Smooth muscle cell (in vitro differentiated cells): ENCODE measurements at regions not wholly inside any gene's neighbourhood (a gene's known extent, or its start where the extent isn't known, plus 50 kb on each side); places are given as distances from the start of the nearest gene placed in this dataset.

ENCODE experiments used
- DNase-seq: peaks from one replicate; lab custom pipeline; 2025; ENCODE audit not compliant: unreplicated experiment; lab: John Stamatoyannopoulos, UW
- H2AFZ ChIP-seq: fragments of 200-600 bp; sonication (generic); 2 replicates; pipeline ENCODE4 v1.6.0; 2016; ENCODE audit warnings: antibody characterized with exemption, low read depth, mild to moderate bottlenecking
- H3F3A ChIP-seq: fragments of 200-600 bp; sonication (generic); 2 replicates; pipeline ENCODE4 v1.6.0; 2017; ENCODE audit warnings: antibody characterized with exemption, low read depth
- H3K27ac ChIP-seq: fragments of 200-600 bp; sonication (generic); 2 replicates; pipeline ENCODE4 v1.5.1; 2016; ENCODE audit warnings: low read depth, mild to moderate bottlenecking
- H3K27me3 ChIP-seq: fragments of 200-600 bp; sonication (generic); 2 replicates; pipeline ENCODE4 v1.6.1; 2016; ENCODE audit warnings: low read depth, mild to moderate bottlenecking
- H3K36me3 ChIP-seq: fragments of 200-600 bp; sonication (generic); 2 replicates; pipeline ENCODE4 v1.5.1; 2016; ENCODE audit warnings: low read depth
- H3K4me1 ChIP-seq: fragments of 200-600 bp; sonication (generic); 2 replicates; pipeline ENCODE4 v1.5.1; 2016; ENCODE audit warnings: low read depth
- H3K4me2 ChIP-seq: fragments of 200-600 bp; sonication (generic); 2 replicates; pipeline ENCODE4 v1.6.0; 2016; ENCODE audit warnings: mild to moderate bottlenecking
- H3K4me3 ChIP-seq: fragments of 200-600 bp; sonication (generic); 2 replicates; pipeline ENCODE4 v1.5.1; 2016; ENCODE audit warnings: mild to moderate bottlenecking
- H3K79me2 ChIP-seq: fragments of 200-600 bp; sonication (generic); 2 replicates; pipeline ENCODE4 v1.6.0; 2016; ENCODE audit warnings: low read depth, mild to moderate bottlenecking
- H3K9ac ChIP-seq: fragments of 200-600 bp; sonication (generic); 2 replicates; pipeline ENCODE4 v1.6.0; 2016; ENCODE audit warnings: low read depth
- H3K9me3 ChIP-seq: fragments of 200-600 bp; sonication (generic); replicated peaks from 2 replicates; pipeline ENCODE4 v1.5.1; 2016; ENCODE audit warnings: low read depth
- H4K20me1 ChIP-seq: fragments of 200-600 bp; sonication (generic); 2 replicates; pipeline ENCODE4 v1.6.0; 2016; ENCODE audit warnings: low read depth
- WGBS: methylation state at CpG from one replicate; pipeline ENCODE4 v1.1.7; 2016; ENCODE audit warnings: low lambda C conversion rate; 5-methylcytosine and 5-hydroxymethylcytosine counted together
- TF ChIP-seq, protein P1 (sequence below): fragments of 200-600 bp; sonication (generic); IDR thresholded peaks from 2 replicates; pipeline ENCODE4 v1.5.1; 2017; ENCODE audit warnings: borderline replicate concordance, mild to moderate bottlenecking, antibody characterized with exemption; ENCODE audit not compliant: insufficient read depth, poor library complexity, severe bottlenecking

DNA sequence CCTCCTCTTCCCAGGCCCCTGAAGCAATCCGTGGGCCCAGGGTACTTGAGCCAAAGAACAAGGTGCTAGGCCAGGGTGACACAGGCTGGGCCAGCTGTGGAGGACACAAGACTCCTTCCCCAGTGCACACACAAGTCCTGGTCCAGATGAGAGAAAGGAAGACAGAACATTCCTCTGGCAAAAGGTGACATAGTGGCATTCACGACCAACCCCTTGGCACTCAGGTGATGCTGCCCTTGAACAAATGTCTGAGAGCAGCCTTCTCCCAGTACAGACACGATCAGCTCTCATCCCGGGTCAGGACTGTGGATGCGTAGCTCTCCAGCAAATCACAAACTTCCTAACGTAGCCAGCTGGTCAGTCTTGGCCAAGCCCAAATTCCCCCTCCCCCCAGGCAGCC, 118.5 kb downstream of the OAT start:
- no peak overlapping the region for H3K27ac ChIP-seq
- H3K4me3 ChIP-seq: no peak overlapping the region
- H3K79me2 ChIP-seq: no peaks in the 10 kb centered on the region
- TF ChIP-seq, protein P1, sequence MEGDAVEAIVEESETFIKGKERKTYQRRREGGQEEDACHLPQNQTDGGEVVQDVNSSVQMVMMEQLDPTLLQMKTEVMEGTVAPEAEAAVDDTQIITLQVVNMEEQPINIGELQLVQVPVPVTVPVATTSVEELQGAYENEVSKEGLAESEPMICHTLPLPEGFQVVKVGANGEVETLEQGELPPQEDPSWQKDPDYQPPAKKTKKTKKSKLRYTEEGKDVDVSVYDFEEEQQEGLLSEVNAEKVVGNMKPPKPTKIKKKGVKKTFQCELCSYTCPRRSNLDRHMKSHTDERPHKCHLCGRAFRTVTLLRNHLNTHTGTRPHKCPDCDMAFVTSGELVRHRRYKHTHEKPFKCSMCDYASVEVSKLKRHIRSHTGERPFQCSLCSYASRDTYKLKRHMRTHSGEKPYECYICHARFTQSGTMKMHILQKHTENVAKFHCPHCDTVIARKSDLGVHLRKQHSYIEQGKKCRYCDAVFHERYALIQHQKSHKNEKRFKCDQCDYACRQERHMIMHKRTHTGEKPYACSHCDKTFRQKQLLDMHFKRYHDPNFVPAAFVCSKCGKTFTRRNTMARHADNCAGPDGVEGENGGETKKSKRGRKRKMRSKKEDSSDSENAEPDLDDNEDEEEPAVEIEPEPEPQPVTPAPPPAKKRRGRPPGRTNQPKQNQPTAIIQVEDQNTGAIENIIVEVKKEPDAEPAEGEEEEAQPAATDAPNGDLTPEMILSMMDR: no peak
- WGBS: 82% methylated on average over 6 of the region's 6 CpGs
- no peaks in the 10 kb centered on the region for H3K4me1 ChIP-seq
- H3K9me3 ChIP-seq: no peaks in the 10 kb centered on the region
- H2AFZ ChIP-seq: no peak overlapping the region
- no peak for DNase-seq
- H3K9ac ChIP-seq: no peak overlapping the region
- H3K36me3 ChIP-seq: no peaks in the 10 kb centered on the region
- no peaks in the 10 kb centered on the region for H3K27me3 ChIP-seq
- no peaks in the 10 kb centered on the region for H3F3A ChIP-seq
- no peaks in the 10 kb centered on the region for H4K20me1 ChIP-seq
- no peak overlapping the region for H3K4me2 ChIP-seq

DNA sequence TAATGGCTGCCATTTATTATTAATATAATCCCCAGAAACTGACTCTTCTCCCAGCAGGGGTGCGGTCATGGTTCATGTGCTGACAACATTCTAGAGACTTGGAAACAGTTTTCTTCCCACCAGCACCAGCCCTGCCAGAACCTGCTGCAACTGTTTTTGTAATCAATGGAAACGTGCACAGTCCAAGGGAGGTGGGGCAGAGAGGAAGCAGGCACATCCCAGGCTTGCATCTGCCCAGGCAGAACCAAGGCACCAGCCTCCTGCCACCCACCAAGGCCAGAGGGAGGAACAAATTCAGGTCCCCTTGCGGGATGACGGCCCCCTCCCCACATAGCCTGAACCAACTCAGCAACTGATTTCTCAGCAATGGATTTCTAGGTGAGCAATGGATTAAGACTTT, 119.0 kb downstream of the OAT start:
- H2AFZ ChIP-seq: no peak overlapping the region
- H3K9me3 ChIP-seq: no peaks in the 10 kb centered on the region
- H3K4me3 ChIP-seq: no peak overlapping the region
- no peak overlapping the region for H3K9ac ChIP-seq
- TF ChIP-seq, protein P1: no peak
- no peaks in the 10 kb centered on the region for H3K4me1 ChIP-seq
- WGBS: 93% methylated on average over 4 of the region's 4 CpGs
- no peak overlapping the region for H3K4me2 ChIP-seq
- no peaks in the 10 kb centered on the region for H3K36me3 ChIP-seq
- no peak overlapping the region for H3K27ac ChIP-seq
- no peaks in the 10 kb centered on the region for H4K20me1 ChIP-seq
- DNase-seq: no peak
- H3K27me3 ChIP-seq: no peaks in the 10 kb centered on the region
- no peaks in the 10 kb centered on the region for H3F3A ChIP-seq
- H3K79me2 ChIP-seq: no peaks in the 10 kb centered on the region

DNA sequence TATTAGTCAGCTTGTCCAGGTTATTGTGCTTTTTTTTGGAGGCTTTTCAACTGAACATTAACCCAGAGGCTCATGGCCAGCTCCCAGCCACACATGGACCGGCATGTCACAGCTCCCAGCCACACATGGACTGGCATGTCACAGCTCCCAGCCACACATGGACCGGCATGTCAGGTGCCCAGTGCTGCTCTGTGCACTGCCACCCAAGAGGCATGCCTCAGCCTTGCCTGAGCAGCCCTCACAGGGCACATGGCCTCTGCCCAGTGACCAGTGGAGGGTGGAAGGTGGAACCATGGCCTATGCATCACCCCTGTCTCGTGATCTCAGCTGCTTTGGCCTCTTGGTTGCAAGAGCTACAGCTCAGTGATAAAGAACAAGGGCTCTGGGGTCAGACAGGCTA, 119.8 kb downstream of the OAT start:
- H3K9ac ChIP-seq: no peak overlapping the region
- no peak for DNase-seq
- no peaks in the 10 kb centered on the region for H3K4me1 ChIP-seq
- H3F3A ChIP-seq: no peaks in the 10 kb centered on the region
- no peak overlapping the region for H3K4me3 ChIP-seq
- no peaks in the 10 kb centered on the region for H3K27me3 ChIP-seq
- H3K4me2 ChIP-seq: no peak overlapping the region
- H2AFZ ChIP-seq: no peak overlapping the region
- 90% methylated on average over 3 of the region's 3 CpGs for whole genome bisulfite sequencing
- TF ChIP-seq, protein P1: no peak
- no peaks in the 10 kb centered on the region for H3K79me2 ChIP-seq
- no peak overlapping the region for H3K27ac ChIP-seq
- no peaks in the 10 kb centered on the region for H4K20me1 ChIP-seq
- no peaks in the 10 kb centered on the region for H3K36me3 ChIP-seq
- H3K9me3 ChIP-seq: no peaks in the 10 kb centered on the region

DNA sequence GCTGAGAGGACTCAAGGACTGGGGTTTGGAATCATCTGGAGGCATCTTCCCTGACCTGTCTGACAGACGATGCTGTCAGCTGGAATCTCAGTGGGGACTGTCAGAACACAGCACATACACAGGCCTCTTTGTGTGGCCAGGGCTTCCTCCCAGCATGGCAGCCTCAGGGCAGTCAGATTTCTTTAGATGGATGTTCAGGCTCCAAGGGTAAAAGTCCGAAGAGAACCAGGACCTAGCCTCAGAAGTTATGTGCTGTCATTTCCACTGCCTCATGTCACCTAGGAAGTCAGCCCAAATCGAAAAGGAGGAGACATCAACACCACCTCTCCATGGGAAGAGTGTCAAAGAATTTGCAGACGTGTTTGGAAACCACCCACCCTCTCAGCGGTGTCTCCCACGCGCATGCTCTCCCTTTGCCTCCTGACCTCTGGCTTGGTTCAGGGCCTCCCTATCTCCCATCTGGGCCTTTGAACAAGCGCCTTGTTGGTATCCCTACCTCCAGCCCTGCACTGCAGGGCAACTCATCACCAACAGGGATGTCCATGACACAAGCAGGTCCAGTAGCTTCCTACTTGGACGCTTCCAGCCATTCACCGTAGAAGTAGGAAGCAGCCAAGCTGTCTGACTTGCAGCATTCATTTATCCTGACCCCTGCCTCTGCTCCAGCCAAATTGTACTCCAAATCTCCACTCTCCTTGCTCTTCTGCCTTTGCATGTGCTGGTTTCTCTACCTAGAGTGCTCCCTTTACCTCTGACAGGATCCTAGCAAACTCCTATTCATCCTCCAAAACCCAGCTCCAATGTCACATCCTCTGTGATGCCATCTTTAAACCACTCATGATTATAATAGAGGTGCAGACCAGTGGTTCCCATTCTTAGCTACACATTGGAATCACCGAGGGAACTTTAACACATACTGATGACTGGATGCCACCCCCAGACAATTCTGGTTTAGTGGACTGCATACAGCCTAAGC, 121.6 kb downstream of the OAT start:
- WGBS: 89% methylated on average over 11 of the region's 11 CpGs
- Histone ChIP-seq H4K20me1 (no peaks in the 10 kb centered on the region), H3K27me3 (no peaks in the 10 kb centered on the region), H3K27ac (no peak overlapping the region), H3F3A (no peaks in the 10 kb centered on the region), H2AFZ (no peak overlapping the region), H3K36me3 (no peaks in the 10 kb centered on the region), H3K4me2 (no peak overlapping the region), H3K79me2 (no peaks in the 10 kb centered on the region), H3K4me1 (no peaks in the 10 kb centered on the region), H3K4me3 (no peak overlapping the region), H3K9me3 (no peaks in the 10 kb centered on the region), H3K9ac (no peak overlapping the region)
- DNase-seq: no peak
- TF ChIP-seq, protein P1: no peak
